A549 (cell line): ENCODE measurements at regions not wholly inside any gene's neighbourhood (a gene's known extent, or its start where the extent isn't known, plus 50 kb on each side); places are given as distances from the start of the nearest gene placed in this dataset.

Source experiments
- ATAC-seq, 2 experiments: fragments of 200-7000 bp in 1 of 2; fragments of >200 bp in 1 of 2; cut with Nextera tagmentation in 1 of 2; cut with Tn5 transposase in 1 of 2; 3 replicates each; pipeline versions ENCODE4 v1.8.0 to v1.9.1; 2018 to 2020; ENCODE audit warnings: mild to moderate bottlenecking in 1 of 2, moderate library complexity in 1 of 2
- CTCF ChIA-PET: fragments of 300-600 bp; sonication (Branson Sonifier 250); formaldehyde crosslinking; extraction: SDS; loops from one replicate; lab custom pipeline; 2021; ENCODE audit warnings: antibody characterized with exemption, inconsistent platforms; lab: Yijun Ruan, JAX
- POLR2A ChIA-PET: fragments of 350-600 bp; formaldehyde crosslinking; extraction: SDS; loops from one replicate; lab custom pipeline; 2021; ENCODE audit warnings: antibody characterized with exemption, inconsistent platforms; lab: Yijun Ruan, JAX
- DNase-seq, 2 experiments: peaks; one replicate each; pipeline versions ENCODE4 v3.0.0 to v3.0.0-alpha.2; 2011 to 2016; ENCODE audit warnings: low read depth in 1 of 2, low spot score in 1 of 2
- FAIRE-seq: peaks from 2 replicates; lab custom pipeline; 2011; peaks lifted over from hg19 to GRCh38; lab: Jason Lieb, UNC
- H3K27ac ChIP-seq, 2 experiments: fragments of >200 bp; sonication (Bioruptor Twin); formaldehyde crosslinking; 3 replicates each; pipeline ENCODE4 v1.5.1; 2016 to 2017
- H3K4me1 ChIP-seq: fragments of >200 bp; sonication (Bioruptor Twin); formaldehyde crosslinking; 3 replicates; pipeline ENCODE4 v1.6.1; 2016
- H3K4me2 ChIP-seq: fragments of >200 bp; sonication (Bioruptor Twin); formaldehyde crosslinking; 3 replicates; pipeline ENCODE4 v1.6.1; 2016
- H3K4me3 ChIP-seq: fragments of >200 bp; sonication (Bioruptor Twin); formaldehyde crosslinking; 3 replicates; pipeline ENCODE4 v1.5.1; 2016
- H3K9me3 ChIP-seq: fragments of >200 bp; sonication (Bioruptor Twin); formaldehyde crosslinking; 3 replicates; pipeline ENCODE4 v1.6.1; 2016
- BCL3 ChIP-seq: fragments of >200 bp; sonication (Bioruptor Twin); formaldehyde crosslinking; IDR thresholded peaks from 3 replicates; pipeline ENCODE4 v1.6.1; 2016
- BHLHE40 ChIP-seq: IDR thresholded peaks from 2 replicates; pipeline ENCODE4 v1.6.1; 2012; ENCODE audit warnings: low read depth, low read length, inconsistent platforms
- CBX2 ChIP-seq: fragments of 200-600 bp; sonication (generic); IDR thresholded peaks from 2 replicates; pipeline ENCODE4 v1.6.1; 2016; ENCODE audit warnings: low read depth, mild to moderate bottlenecking, borderline replicate concordance
- CBX8 ChIP-seq: fragments of 200-600 bp; sonication (generic); IDR thresholded peaks from 2 replicates; pipeline ENCODE4 v1.6.1; 2016
- CHD4 ChIP-seq: fragments of 200-600 bp; sonication (generic); IDR thresholded peaks from 2 replicates; pipeline ENCODE4 v1.6.1; 2016; ENCODE audit warnings: antibody characterized with exemption, mild to moderate bottlenecking, borderline replicate concordance
- CTCF ChIP-seq: fragments of >200 bp; sonication (Bioruptor Twin); formaldehyde crosslinking; IDR thresholded peaks from 3 replicates; pipeline ENCODE4 v1.5.1; 2016
- EHF ChIP-seq: fragments of 250-450 bp; sonication (Bioruptor Pico); IDR thresholded peaks from 2 replicates; pipeline ENCODE4 v1.5.0; 2020; ENCODE audit warnings: mild to moderate bottlenecking
- EHMT2 ChIP-seq: fragments of 200-600 bp; sonication (generic); IDR thresholded peaks from 2 replicates; pipeline ENCODE4 v1.6.1; 2016; ENCODE audit warnings: antibody characterized with exemption, low read depth, mild to moderate bottlenecking, moderate library complexity
- ESRRA ChIP-seq: fragments of 150-350 bp; IDR thresholded peaks from 2 replicates; pipeline ENCODE4 v1.6.1; 2014; ENCODE audit warnings: mild to moderate bottlenecking, low read length, borderline replicate concordance
- HES2 ChIP-seq: fragments of >200 bp; sonication (Bioruptor Twin); formaldehyde crosslinking; IDR thresholded peaks from 2 replicates; pipeline ENCODE4 v1.6.1; 2016
- HEYL ChIP-seq: fragments of 250-450 bp; sonication (Bioruptor Pico); IDR thresholded peaks from 2 replicates; pipeline ENCODE4 v1.8.0; 2021; ENCODE audit warnings: mild to moderate bottlenecking, moderate library complexity
- HMGXB4 ChIP-seq: fragments of 250-450 bp; sonication (Bioruptor Pico); IDR thresholded peaks from 2 replicates; pipeline ENCODE4 v1.5.0; 2021; ENCODE audit warnings: mild to moderate bottlenecking, moderate library complexity, borderline replicate concordance
- HOXB13 ChIP-seq: fragments of 250-450 bp; sonication (Bioruptor Pico); IDR thresholded peaks from 2 replicates; pipeline ENCODE4 v1.5.0; 2020; ENCODE audit warnings: low read depth, mild to moderate bottlenecking, moderate library complexity
- KDM1A ChIP-seq: fragments of 200-600 bp; sonication (generic); IDR thresholded peaks from 2 replicates; pipeline ENCODE4 v1.6.1; 2016; ENCODE audit warnings: low read depth, mild to moderate bottlenecking
- NPAS2 ChIP-seq: fragments of 250-450 bp; sonication (Bioruptor Pico); IDR thresholded peaks from 2 replicates; pipeline ENCODE4 v1.8.0; 2022; ENCODE audit warnings: mild to moderate bottlenecking, moderate library complexity, borderline replicate concordance
- PHF8 ChIP-seq: fragments of 200-600 bp; sonication (generic); IDR thresholded peaks from 2 replicates; pipeline ENCODE4 v1.6.1; 2016; ENCODE audit warnings: low read depth, mild to moderate bottlenecking, antibody characterized with exemption, moderate library complexity, borderline replicate concordance
- SMC3 ChIP-seq: fragments of >200 bp; sonication (Bioruptor Twin); formaldehyde crosslinking; IDR thresholded peaks from 3 replicates; pipeline ENCODE4 v1.6.1; 2018; ENCODE audit warnings: inconsistent platforms
- TP53 ChIP-seq: fragments of 250-450 bp; sonication (Bioruptor Pico); IDR thresholded peaks from 2 replicates; pipeline ENCODE4 v1.5.0; 2021; ENCODE audit warnings: mild to moderate bottlenecking, moderate library complexity
- ZC3H11A ChIP-seq: fragments of 450-650 bp; IDR thresholded peaks from 2 replicates; pipeline ENCODE4 v1.6.1; 2014; ENCODE audit warnings: antibody characterized with exemption, mild to moderate bottlenecking
- ZSCAN20 ChIP-seq: fragments of 250-450 bp; sonication (Bioruptor Pico); IDR thresholded peaks from 2 replicates; pipeline ENCODE4 v1.8.0; 2022; ENCODE audit warnings: mild to moderate bottlenecking, moderate library complexity
- WGBS: methylation state at CpG from one replicate; pipeline ENCODE4 v1.1.6; 2017; ENCODE audit errors: missing lambda C conversion rate; 5-methylcytosine and 5-hydroxymethylcytosine counted together

- no peaks in the 10 kb centered on the region for H3K4me1 ChIP-seq
- ATAC-seq, result no peak
- CTCF ChIA-PET, result interaction anchor here (0.6 kb wide), 1 partner anchor 1928 kb away, joined by 4 read pairs; no protein-coding TSS in a partner anchor
- no peak for DNase-seq
- H3K4me2 ChIP-seq, result no peak overlapping the region
- no peak overlapping the region for H3K4me3 ChIP-seq
- POLR2A ChIA-PET, result no interaction called here
- no peaks in the 10 kb centered on the region for H3K9me3 ChIP-seq
- 42% methylated on average over 4 of the region's 4 CpGs for WGBS
- no peak for FAIRE-seq
- no peak for TF ChIP-seq EHMT2
- TF ChIP-seq BCL3, result no peak
- no peak for TF ChIP-seq CBX8
- no peak for TF ChIP-seq HMGXB4 (CRISPR knock-in tag)
- no peak for TF ChIP-seq CTCF
- no peak for TF ChIP-seq KDM1A
- no peak for TF ChIP-seq HES2
- no peak for TF ChIP-seq HEYL (CRISPR knock-in tag)
- TF ChIP-seq NPAS2 (CRISPR knock-in tag), result no peak
- TF ChIP-seq HOXB13, result no peak
- no peak for TF ChIP-seq PHF8
- TF ChIP-seq SMC3, result no peak
- TF ChIP-seq CHD4, result no peak
- TF ChIP-seq TP53 (CRISPR knock-in tag), result no peak
- no peak for TF ChIP-seq ZSCAN20 (CRISPR knock-in tag)
- no peak for TF ChIP-seq EHF (CRISPR knock-in tag)
- no peak for TF ChIP-seq ZC3H11A
- no peak for TF ChIP-seq BHLHE40
- no peak for TF ChIP-seq CBX2
- H3K27ac ChIP-seq, result no peak overlapping the region
Measured at GRCh38 chr21:19120591-19120990, 717.0 kb upstream of the TMPRSS15 start.

GRCh38 chr21:19122356-19122755 is 718.8 kb upstream of the TMPRSS15 start:
- Histone ChIP-seq H3K4me1 (no peaks in the 10 kb centered on the region), H3K4me2 (no peak overlapping the region), H3K27ac (no peak overlapping the region), H3K9me3 (no peaks in the 10 kb centered on the region), H3K4me3 (no peak overlapping the region)
- ATAC-seq (no peak), DNase-seq (no peak), FAIRE-seq (no peak)
- TF ChIP-seq ESRRA, result no peak
- TF ChIP-seq HMGXB4 (CRISPR knock-in tag), result no peak
- CTCF ChIA-PET, result no interaction called here
- POLR2A ChIA-PET, result no interaction called here
- 6% methylated on average over 2 of the region's 2 CpGs for WGBS
